ENCODE measurements at regions not wholly inside any gene's neighbourhood (a gene's known extent, or its start where the extent isn't known, plus 50 kb on each side); places are given as distances from the start of the nearest gene placed in this dataset.

- no peak for DNase-seq (ENCODE audit: low read depth, low spot score)
These were observed 230.4 kb upstream of the TMEM72 start for GRCh38 chr10:44680764-44681163.

GRCh38 chr10:44682507-44682906 is 228.6 kb upstream of the TMEM72 start:
- DNase-seq (ENCODE audit: low read depth, low spot score), result no peak

- DNase-seq (ENCODE audit: low read depth, low spot score), result no peak
These were observed 226.5 kb upstream of the TMEM72 start for GRCh38 chr10:44684661-44685060.

- DNase-seq (ENCODE audit: low read depth, low spot score), result no peak
These were observed 225.9 kb upstream of the TMEM72 start for GRCh38 chr10:44685220-44685619.

- DNase-seq (ENCODE audit: low read depth, low spot score), result no peak
These were observed 225.4 kb upstream of the TMEM72 start for GRCh38 chr10:44685747-44686146.

- DNase-seq (ENCODE audit: low read depth, low spot score), result no peak
These were observed 221.8 kb upstream of the TMEM72 start for GRCh38 chr10:44689368-44689767.

- DNase-seq (ENCODE audit: low read depth, low spot score), result no peak
These were observed 214.6 kb upstream of the TMEM72 start for GRCh38 chr10:44696496-44696895.

GRCh38 chr10:44697116-44697515 is 214.0 kb upstream of the TMEM72 start:
- DNase-seq (ENCODE audit: low read depth, low spot score), result no peak

- DNase-seq (ENCODE audit: low read depth, low spot score), result no peak
These were observed 208.6 kb upstream of the TMEM72 start for GRCh38 chr10:44702531-44702930.

- DNase-seq (ENCODE audit: low read depth, low spot score), result no peak
These were observed 207.6 kb upstream of the TMEM72 start for GRCh38 chr10:44703241-44704155.

GRCh38 chr10:44704616-44705015 is 206.5 kb upstream of the TMEM72 start:
- DNase-seq (ENCODE audit: low read depth, low spot score), result no peak

- no peak for DNase-seq (ENCODE audit: low read depth, low spot score)
These were observed 204.4 kb upstream of the TMEM72 start for GRCh38 chr10:44706745-44707144.

GRCh38 chr10:44713307-44713706 is 197.8 kb upstream of the TMEM72 start:
- no peak for DNase-seq (ENCODE audit: low read depth, low spot score)

- no peak for DNase-seq (ENCODE audit: low read depth, low spot score)
These were observed 196.7 kb upstream of the TMEM72 start for GRCh38 chr10:44714451-44714850.

GRCh38 chr10:44715136-44715535 is 196.0 kb upstream of the TMEM72 start:
- no peak for DNase-seq (ENCODE audit: low read depth, low spot score)

GRCh38 chr10:44716470-44717015 is 194.6 kb upstream of the TMEM72 start:
- DNase-seq (ENCODE audit: low read depth, low spot score), result no peak

GRCh38 chr10:44723082-44723481 is 188.1 kb upstream of the TMEM72 start:
- no peak for DNase-seq (ENCODE audit: low read depth, low spot score)

GRCh38 chr10:44723619-44724325 is 187.4 kb upstream of the TMEM72 start:
- no peak for DNase-seq (ENCODE audit: low read depth, low spot score)

- no peak for DNase-seq (ENCODE audit: low read depth, low spot score)
These were observed 186.5 kb upstream of the TMEM72 start for GRCh38 chr10:44724415-44725174.

GRCh38 chr10:44725404-44725803 is 185.7 kb upstream of the TMEM72 start:
- no peak for DNase-seq (ENCODE audit: low read depth, low spot score)

GRCh38 chr10:44731283-44731682 is 179.9 kb upstream of the TMEM72 start:
- no peak for DNase-seq (ENCODE audit: low read depth, low spot score)

All from activated CD4-positive, CD25-positive, alpha-beta regulatory T cell treated with anti-CD3 and anti-CD28 coated beads, Interleukin-2, amount 50 U/mL, for 16 hours (primary cell).